ENCODE measurements at regions not wholly inside any gene's neighbourhood (a gene's known extent, or its start where the extent isn't known, plus 50 kb on each side); places are given as distances from the start of the nearest gene placed in this dataset.
A peak's percentile ranks its signal among the peaks of the same experiment; 100 is the strongest.

DNA sequence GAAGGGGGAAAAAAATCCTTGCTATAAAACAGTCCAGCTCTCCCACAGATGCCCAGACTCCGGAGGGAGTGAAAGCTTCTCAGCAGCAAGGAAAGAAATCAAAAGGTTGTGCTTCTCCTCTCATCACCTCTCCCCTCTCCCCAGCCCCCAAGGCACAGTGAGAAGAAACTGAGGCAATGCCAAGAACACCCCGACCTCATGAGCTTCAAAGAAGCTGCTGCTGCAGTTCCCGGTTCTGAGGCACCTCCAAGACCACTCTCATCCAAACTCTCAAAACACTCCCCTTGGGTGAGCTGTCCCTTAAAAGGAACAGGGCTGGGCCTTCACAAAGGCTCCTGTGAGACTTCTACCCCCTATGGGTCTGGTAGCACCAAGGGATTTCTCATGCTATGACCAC is 62.0 kb upstream of the KLF7 start:
- peak overlapping the region; percentile 9 for H2BK15ac ChIP-seq (ENCODE audit: low read depth, poor library complexity, severe bottlenecking)
- no peak overlapping the region for H2AFZ ChIP-seq (ENCODE audit: low read depth, low read length)
- no peak overlapping the region for H3K14ac ChIP-seq (ENCODE audit: low read length in 2 of 2)
- H3K4ac ChIP-seq (ENCODE audit: low read depth in 1 of 2, low read length in 2 of 2) = peak overlapping the region in 1 of 2 experiments; percentile 53
- no peak overlapping the region for H3K9ac ChIP-seq (ENCODE audit: low read length)
- H3K79me1 ChIP-seq (replicated peaks; ENCODE audit: low read length, poor library complexity, severe bottlenecking) = no peaks in the 10 kb centered on the region
- no peaks in the 10 kb centered on the region for H3K27me3 ChIP-seq (ENCODE audit: control insufficient read depth in 1 of 2, insufficient read depth in 1 of 2, low read length in 2 of 2)
- peaks cover 11% of the 10 kb centered on the region for H3K4me1 ChIP-seq (ENCODE audit: control insufficient read depth, insufficient read depth, low read depth, low read length)
- no peak overlapping the region for H3K18ac ChIP-seq (ENCODE audit: low read depth in 1 of 2, low read length in 2 of 2)
- no peak overlapping the region for H3K23ac ChIP-seq (ENCODE audit: low read length in 2 of 2)
- H2BK12ac ChIP-seq (ENCODE audit: low read length in 2 of 2) = peak overlapping the region in 1 of 2 experiments; percentile 14
- H3K36me3 ChIP-seq (ENCODE audit: control insufficient read depth in 1 of 2, insufficient read depth in 2 of 2, low read depth in 1 of 2, low read length in 2 of 2) = no peaks in the 10 kb centered on the region
- H4K8ac ChIP-seq (ENCODE audit: low read length) = no peak overlapping the region
- H3K4me2 ChIP-seq (ENCODE audit: low read length, poor library complexity, severe bottlenecking) = no peak overlapping the region
- no peak overlapping the region for H2BK5ac ChIP-seq (ENCODE audit: low read depth, low read length, poor library complexity, severe bottlenecking)
- DNase-seq = no peak
- WGBS = 100% methylated on average over 3 of the region's 3 CpGs
- no peak overlapping the region for H3K27ac ChIP-seq (ENCODE audit: low read length, poor library complexity, severe bottlenecking)
- H3K9me3 ChIP-seq (ENCODE audit: control insufficient read depth, low read length) = no peaks in the 10 kb centered on the region
- peak overlapping the region; percentile 2 for H2BK120ac ChIP-seq (ENCODE audit: low read depth, low read length)
- no peak overlapping the region for H3K4me3 ChIP-seq (ENCODE audit: insufficient read depth in 1 of 2, low read depth in 1 of 2, low read length in 2 of 2)
- no peak overlapping the region for H4K91ac ChIP-seq (ENCODE audit: low read length)
- peak overlapping the region; percentile 34 for H2AK5ac ChIP-seq (ENCODE audit: low read length, severe bottlenecking)

- no peaks in the 10 kb centered on the region for H3K79me1 ChIP-seq (replicated peaks; ENCODE audit: low read length, poor library complexity, severe bottlenecking)
- H3K4me2 ChIP-seq (ENCODE audit: low read length, poor library complexity, severe bottlenecking) = no peak overlapping the region
- H3K4me3 ChIP-seq (ENCODE audit: insufficient read depth in 1 of 2, low read depth in 1 of 2, low read length in 2 of 2) = no peak overlapping the region
- H3K18ac ChIP-seq (ENCODE audit: low read depth in 1 of 2, low read length in 2 of 2) = peak overlapping the region; percentile 18 to 33
- H3K27me3 ChIP-seq (ENCODE audit: control insufficient read depth in 1 of 2, insufficient read depth in 1 of 2, low read length in 2 of 2) = no peaks in the 10 kb centered on the region
- peaks cover 8% of the 10 kb centered on the region for H3K4me1 ChIP-seq (ENCODE audit: control insufficient read depth, insufficient read depth, low read depth, low read length)
- no peak overlapping the region for H3K4ac ChIP-seq (ENCODE audit: low read depth in 1 of 2, low read length in 2 of 2)
- no peak overlapping the region for H3K27ac ChIP-seq (ENCODE audit: low read length, poor library complexity, severe bottlenecking)
- no peak overlapping the region for H3K9ac ChIP-seq (ENCODE audit: low read length)
- no peak overlapping the region for H3K23ac ChIP-seq (ENCODE audit: low read length in 2 of 2)
- no peak overlapping the region for H2BK15ac ChIP-seq (ENCODE audit: low read depth, poor library complexity, severe bottlenecking)
- peak overlapping the region in 1 of 2 experiments; percentile 49 for H2BK12ac ChIP-seq (ENCODE audit: low read length in 2 of 2)
- no peak overlapping the region for H3K14ac ChIP-seq (ENCODE audit: low read length in 2 of 2)
- no peak overlapping the region for H2BK5ac ChIP-seq (ENCODE audit: low read depth, low read length, poor library complexity, severe bottlenecking)
- no peak overlapping the region for H2AK5ac ChIP-seq (ENCODE audit: low read length, severe bottlenecking)
- no peak for DNase-seq
- H4K8ac ChIP-seq (ENCODE audit: low read length) = no peak overlapping the region
- H3K9me3 ChIP-seq (ENCODE audit: control insufficient read depth, low read length) = no peaks in the 10 kb centered on the region
- 94% methylated on average over 3 of the region's 3 CpGs for WGBS
- no peak overlapping the region for H2AFZ ChIP-seq (ENCODE audit: low read depth, low read length)
- peak overlapping the region; percentile 65 for H4K91ac ChIP-seq (ENCODE audit: low read length)
- H2BK120ac ChIP-seq (ENCODE audit: low read depth, low read length) = no peak overlapping the region
- no peaks in the 10 kb centered on the region for H3K36me3 ChIP-seq (ENCODE audit: control insufficient read depth in 1 of 2, insufficient read depth in 2 of 2, low read depth in 1 of 2, low read length in 2 of 2)
These were observed 62.7 kb upstream of the KLF7 start for GRCh38 chr2:207228402-207228801.

DNA sequence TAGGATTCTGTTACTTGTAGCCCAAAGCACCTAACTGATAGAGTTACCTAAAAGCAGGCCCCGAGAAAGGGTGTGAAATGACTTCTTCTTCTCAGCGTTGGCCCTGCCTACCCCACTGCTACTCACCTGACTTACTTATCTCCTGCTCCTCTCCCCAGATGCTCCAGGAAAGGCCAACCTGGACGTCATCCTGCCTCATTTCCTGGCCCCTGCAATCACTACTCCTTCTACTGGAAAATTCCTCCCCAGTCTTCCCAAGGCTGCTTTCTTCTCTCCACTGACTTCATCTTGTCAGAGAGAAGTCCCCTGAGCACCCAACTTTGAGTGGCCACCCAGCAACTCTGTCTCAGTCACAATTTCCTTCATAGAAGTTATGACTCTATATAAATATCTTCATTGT is 63.4 kb upstream of the KLF7 start:
- no peak overlapping the region for H3K14ac ChIP-seq (ENCODE audit: low read length in 2 of 2)
- peaks cover 7% of the 10 kb centered on the region for H3K4me1 ChIP-seq (ENCODE audit: control insufficient read depth, insufficient read depth, low read depth, low read length)
- H3K9ac ChIP-seq (ENCODE audit: low read length) = no peak overlapping the region
- no peak overlapping the region for H3K4ac ChIP-seq (ENCODE audit: low read depth in 1 of 2, low read length in 2 of 2)
- H3K4me3 ChIP-seq (ENCODE audit: insufficient read depth in 1 of 2, low read depth in 1 of 2, low read length in 2 of 2) = no peak overlapping the region
- no peak overlapping the region for H4K8ac ChIP-seq (ENCODE audit: low read length)
- no peak overlapping the region for H3K23ac ChIP-seq (ENCODE audit: low read length in 2 of 2)
- H2BK5ac ChIP-seq (ENCODE audit: low read depth, low read length, poor library complexity, severe bottlenecking) = no peak overlapping the region
- no peak overlapping the region for H2AK5ac ChIP-seq (ENCODE audit: low read length, severe bottlenecking)
- H2BK15ac ChIP-seq (ENCODE audit: low read depth, poor library complexity, severe bottlenecking) = peak overlapping the region; percentile 74
- no peaks in the 10 kb centered on the region for H3K36me3 ChIP-seq (ENCODE audit: control insufficient read depth in 1 of 2, insufficient read depth in 2 of 2, low read depth in 1 of 2, low read length in 2 of 2)
- H3K27ac ChIP-seq (ENCODE audit: low read length, poor library complexity, severe bottlenecking) = no peak overlapping the region
- no peaks in the 10 kb centered on the region for H3K27me3 ChIP-seq (ENCODE audit: control insufficient read depth in 1 of 2, insufficient read depth in 1 of 2, low read length in 2 of 2)
- no peak overlapping the region for H2AFZ ChIP-seq (ENCODE audit: low read depth, low read length)
- H3K79me1 ChIP-seq (replicated peaks; ENCODE audit: low read length, poor library complexity, severe bottlenecking) = no peaks in the 10 kb centered on the region
- no peak for DNase-seq
- no peak overlapping the region for H4K91ac ChIP-seq (ENCODE audit: low read length)
- no peak overlapping the region for H3K18ac ChIP-seq (ENCODE audit: low read depth in 1 of 2, low read length in 2 of 2)
- no peak overlapping the region for H2BK120ac ChIP-seq (ENCODE audit: low read depth, low read length)
- H2BK12ac ChIP-seq (ENCODE audit: low read length in 2 of 2) = peak overlapping the region in 1 of 2 experiments; percentile 11
- no peaks in the 10 kb centered on the region for H3K9me3 ChIP-seq (ENCODE audit: control insufficient read depth, low read length)
- whole genome bisulfite sequencing = 66% methylated on average over 3 of the region's 3 CpGs
- H3K4me2 ChIP-seq (ENCODE audit: low read length, poor library complexity, severe bottlenecking) = no peak overlapping the region

DNA sequence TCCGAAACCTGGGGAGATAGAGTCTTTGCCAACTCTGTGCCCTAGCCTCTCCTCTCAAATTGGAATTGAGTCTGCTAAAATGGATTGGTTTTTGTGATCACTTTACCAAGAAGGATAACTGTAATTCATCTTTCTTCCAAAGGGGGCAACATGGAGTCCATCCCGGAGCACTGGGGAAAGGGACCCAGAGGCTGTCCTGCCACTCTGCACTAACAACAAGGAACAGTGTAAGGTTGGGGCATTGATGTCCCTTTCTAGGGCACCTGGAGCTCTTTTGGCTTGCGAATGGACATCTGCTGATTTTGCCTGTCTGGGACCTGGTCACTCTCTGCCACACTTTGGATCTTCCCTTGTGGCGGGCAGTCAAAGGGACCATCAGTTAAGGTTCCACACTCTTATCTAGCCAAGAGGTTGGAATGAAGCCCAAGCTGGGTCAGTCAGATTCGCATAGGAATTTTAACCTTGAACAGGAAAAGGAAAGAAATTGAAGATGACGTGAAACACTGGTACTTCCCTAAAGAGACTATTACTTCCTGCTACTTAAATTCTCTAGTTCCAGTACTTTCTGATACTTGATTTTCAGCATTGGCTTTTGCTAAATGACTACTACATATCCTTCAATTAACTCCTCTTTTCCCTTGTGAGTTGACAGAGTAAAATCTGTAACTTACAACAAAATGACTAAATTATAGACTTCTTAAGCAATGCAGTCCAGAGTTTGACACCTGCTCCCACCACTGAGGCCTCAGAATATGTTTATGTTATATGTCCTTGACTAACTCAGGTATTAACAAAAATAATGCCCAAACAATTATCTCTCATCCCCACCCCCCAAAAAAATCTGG is 64.7 kb upstream of the KLF7 start:
- Histone ChIP-seq H3K9me3 (ENCODE audit: control insufficient read depth, low read length) (peaks cover 5% of the 10 kb centered on the region), H3K4me3 (ENCODE audit: insufficient read depth in 1 of 2, low read depth in 1 of 2, low read length in 2 of 2) (no peak overlapping the region), H2BK120ac (ENCODE audit: low read depth, low read length) (peak overlapping the region; percentile 11), H3K23ac (ENCODE audit: low read length in 2 of 2) (no peak overlapping the region), H3K9ac (ENCODE audit: low read length) (no peak overlapping the region), H3K79me1 (replicated peaks; ENCODE audit: low read length, poor library complexity, severe bottlenecking) (no peaks in the 10 kb centered on the region), H2BK5ac (ENCODE audit: low read depth, low read length, poor library complexity, severe bottlenecking) (no peak overlapping the region), H2AFZ (ENCODE audit: low read depth, low read length) (no peak overlapping the region), H3K4me2 (ENCODE audit: low read length, poor library complexity, severe bottlenecking) (no peak overlapping the region), H3K27ac (ENCODE audit: low read length, poor library complexity, severe bottlenecking) (no peak overlapping the region), H3K36me3 (ENCODE audit: control insufficient read depth in 1 of 2, insufficient read depth in 2 of 2, low read depth in 1 of 2, low read length in 2 of 2) (no peaks in the 10 kb centered on the region), H4K8ac (ENCODE audit: low read length) (peak overlapping the region; percentile 45), H3K4ac (ENCODE audit: low read depth in 1 of 2, low read length in 2 of 2) (no peak overlapping the region), H2BK12ac (ENCODE audit: low read length in 2 of 2) (peak overlapping the region; percentile 18 to 45), H3K14ac (ENCODE audit: low read length in 2 of 2) (no peak overlapping the region), H2BK15ac (ENCODE audit: low read depth, poor library complexity, severe bottlenecking) (no peak overlapping the region), H3K18ac (ENCODE audit: low read depth in 1 of 2, low read length in 2 of 2) (peak overlapping the region in 1 of 2 experiments; percentile 84), H3K27me3 (ENCODE audit: control insufficient read depth in 1 of 2, insufficient read depth in 1 of 2, low read length in 2 of 2) (no peaks in the 10 kb centered on the region), H3K4me1 (ENCODE audit: control insufficient read depth, insufficient read depth, low read depth, low read length) (peaks cover 7% of the 10 kb centered on the region), H4K91ac (ENCODE audit: low read length) (peak overlapping the region; percentile 62), H2AK5ac (ENCODE audit: low read length, severe bottlenecking) (no peak overlapping the region)
- no peak for DNase-seq
- 75% methylated on average over 4 of the region's 6 CpGs for WGBS

Measured in mesenchymal stem cell (in vitro differentiated cells and primary cell).